Ascending aorta (tissue), 2 donors: ENCODE measurements at regions not wholly inside any gene's neighbourhood (a gene's known extent, or its start where the extent isn't known, plus 50 kb on each side); places are given as distances from the start of the nearest gene placed in this dataset.
"Not testable (repeated sequence)": the region's sequence is repeated elsewhere in the genome, so short reads cannot be mapped to it uniquely, and the experiment has no call there.

Experiments
- DNase-seq, 2 donors: peaks; one replicate each; pipeline ENCODE4 v3.0.0-alpha.2; 2019; ENCODE audit warnings: low spot score in 2 of 2
- H3K27ac ChIP-seq, 2 donors: fragments of 200-600 bp; sonication (generic); one replicate each; pipeline ENCODE4 v1.5.1; 2016 to 2017; ENCODE audit warnings: mild to moderate bottlenecking in 1 of 2
- H3K27me3 ChIP-seq: fragments of 200-600 bp; sonication (generic); one replicate; pipeline ENCODE4 v1.5.1; 2017
- H3K36me3 ChIP-seq, 2 donors: fragments of 200-600 bp; sonication (generic); one replicate each; pipeline ENCODE4 v1.5.1; 2016
- H3K4me1 ChIP-seq, 2 donors: fragments of 200-600 bp; sonication (generic); one replicate each; pipeline ENCODE4 v1.5.1; 2016 to 2017; ENCODE audit warnings: mild to moderate bottlenecking in 1 of 2
- H3K4me3 ChIP-seq, 2 donors: fragments of 200-600 bp; sonication (generic); one replicate each; pipeline ENCODE4 v1.5.1; 2016 to 2017; ENCODE audit warnings: mild to moderate bottlenecking in 1 of 2
- H3K9me3 ChIP-seq, 2 donors: fragments of 200-600 bp; sonication (generic); one replicate each; pipeline ENCODE4 v1.5.1; 2016
- intact Hi-C: fragments of 100-400 bp; cut with DNase I; formaldehyde crosslinking; loops from one replicate; pipeline ENCODE4 v1.15.1; 2023
- TF ChIP-seq, protein P1 (sequence below), 3 experiments: fragments of 200-600 bp in 2 of 3; fragments of 450-650 bp in 1 of 3; sonication (generic) in 2 of 3; IDR thresholded peaks; one replicate each; pipeline ENCODE4 v1.5.1; 2016 to 2019; ENCODE audit warnings: antibody characterized with exemption in 3 of 3, mild to moderate bottlenecking in 1 of 3, moderate library complexity in 1 of 3

DNA sequence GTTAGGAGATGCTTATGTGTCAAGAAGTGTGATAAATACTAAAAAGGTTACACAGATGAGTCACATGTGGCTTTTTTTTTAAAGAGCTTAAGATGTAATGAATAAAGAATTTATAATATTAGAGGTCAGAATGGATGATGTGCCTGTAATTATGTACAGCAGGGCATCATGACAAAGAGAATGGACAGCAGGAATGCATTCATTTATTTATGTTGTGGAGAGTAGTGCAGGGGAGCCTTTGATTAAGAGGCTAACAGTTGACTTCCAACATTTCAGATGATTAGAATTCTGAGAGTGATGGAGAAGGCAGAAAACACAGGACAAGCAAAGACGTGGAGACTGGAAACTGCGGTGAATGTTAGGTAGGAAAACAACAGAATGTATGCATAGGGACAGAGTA lies 691.4 kb upstream of the POM121L12 start:
- Histone ChIP-seq H3K27me3 (no peaks in the 10 kb centered on the region), H3K4me1 (no peaks in the 10 kb centered on the region), H3K4me3 (no peak overlapping the region), H3K36me3 (no peaks in the 10 kb centered on the region), H3K27ac (no peak overlapping the region), H3K9me3 (no peaks in the 10 kb centered on the region)
- no peak for DNase-seq
- TF ChIP-seq, protein P1, sequence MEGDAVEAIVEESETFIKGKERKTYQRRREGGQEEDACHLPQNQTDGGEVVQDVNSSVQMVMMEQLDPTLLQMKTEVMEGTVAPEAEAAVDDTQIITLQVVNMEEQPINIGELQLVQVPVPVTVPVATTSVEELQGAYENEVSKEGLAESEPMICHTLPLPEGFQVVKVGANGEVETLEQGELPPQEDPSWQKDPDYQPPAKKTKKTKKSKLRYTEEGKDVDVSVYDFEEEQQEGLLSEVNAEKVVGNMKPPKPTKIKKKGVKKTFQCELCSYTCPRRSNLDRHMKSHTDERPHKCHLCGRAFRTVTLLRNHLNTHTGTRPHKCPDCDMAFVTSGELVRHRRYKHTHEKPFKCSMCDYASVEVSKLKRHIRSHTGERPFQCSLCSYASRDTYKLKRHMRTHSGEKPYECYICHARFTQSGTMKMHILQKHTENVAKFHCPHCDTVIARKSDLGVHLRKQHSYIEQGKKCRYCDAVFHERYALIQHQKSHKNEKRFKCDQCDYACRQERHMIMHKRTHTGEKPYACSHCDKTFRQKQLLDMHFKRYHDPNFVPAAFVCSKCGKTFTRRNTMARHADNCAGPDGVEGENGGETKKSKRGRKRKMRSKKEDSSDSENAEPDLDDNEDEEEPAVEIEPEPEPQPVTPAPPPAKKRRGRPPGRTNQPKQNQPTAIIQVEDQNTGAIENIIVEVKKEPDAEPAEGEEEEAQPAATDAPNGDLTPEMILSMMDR (IDR thresholded peaks at IDR 0.05) = no peak
- intact Hi-C loops = no loop called here

DNA sequence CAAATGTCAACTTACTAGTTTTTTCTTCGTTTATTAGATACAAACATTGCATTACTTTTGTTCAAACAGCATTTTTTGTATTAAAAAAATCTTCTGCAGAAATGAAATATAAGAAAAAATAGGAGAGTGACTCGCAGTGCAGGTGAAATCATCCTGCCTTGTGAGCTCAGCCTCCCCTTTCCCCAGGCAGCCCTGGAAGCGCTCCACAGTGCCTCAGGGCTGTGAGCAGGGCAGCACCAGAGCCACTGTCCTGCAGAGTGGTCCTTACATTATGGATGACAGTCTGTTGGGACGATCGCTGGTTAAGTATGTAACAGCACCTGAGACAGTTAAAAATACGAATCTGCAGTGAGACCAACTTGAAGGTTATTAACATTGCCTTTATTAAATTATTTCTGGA lies 695.4 kb upstream of the POM121L12 start:
- no peak for DNase-seq
- no peaks in the 10 kb centered on the region for H3K9me3 ChIP-seq
- no peaks in the 10 kb centered on the region for H3K4me1 ChIP-seq
- H3K36me3 ChIP-seq = no peaks in the 10 kb centered on the region
- no peak overlapping the region for H3K27ac ChIP-seq
- H3K4me3 ChIP-seq = no peak overlapping the region
- H3K27me3 ChIP-seq = no peaks in the 10 kb centered on the region
- intact Hi-C loops = no loop called here
- TF ChIP-seq, protein P1 (IDR thresholded peaks at IDR 0.05) = no peak

DNA sequence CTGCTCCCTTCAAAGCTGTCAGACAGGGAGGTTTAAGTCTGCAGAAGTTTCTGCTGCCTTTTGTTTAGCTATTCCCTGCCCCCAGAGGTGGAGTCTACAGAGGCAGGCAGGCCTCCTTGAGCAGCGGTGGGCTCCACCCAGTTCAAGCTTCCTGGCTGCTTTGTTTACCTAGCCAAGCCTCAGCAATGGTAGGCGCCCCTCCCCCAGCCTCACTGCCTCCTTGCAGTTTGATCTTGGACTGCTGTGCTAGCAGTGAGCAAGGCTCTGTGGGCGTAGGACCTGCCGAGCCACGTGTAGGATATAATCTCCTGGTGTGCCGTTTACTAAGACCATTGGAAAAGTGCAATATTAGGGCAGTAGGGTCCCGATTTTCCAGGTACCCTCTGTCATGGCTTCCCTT lies 707.1 kb upstream of the POM121L12 start:
- H3K27me3 ChIP-seq, H3K36me3 ChIP-seq, H3K4me3 ChIP-seq, intact Hi-C loops, H3K27ac ChIP-seq, H3K4me1 ChIP-seq, H3K9me3 ChIP-seq, DNase-seq: not testable (repeated sequence)

DNA sequence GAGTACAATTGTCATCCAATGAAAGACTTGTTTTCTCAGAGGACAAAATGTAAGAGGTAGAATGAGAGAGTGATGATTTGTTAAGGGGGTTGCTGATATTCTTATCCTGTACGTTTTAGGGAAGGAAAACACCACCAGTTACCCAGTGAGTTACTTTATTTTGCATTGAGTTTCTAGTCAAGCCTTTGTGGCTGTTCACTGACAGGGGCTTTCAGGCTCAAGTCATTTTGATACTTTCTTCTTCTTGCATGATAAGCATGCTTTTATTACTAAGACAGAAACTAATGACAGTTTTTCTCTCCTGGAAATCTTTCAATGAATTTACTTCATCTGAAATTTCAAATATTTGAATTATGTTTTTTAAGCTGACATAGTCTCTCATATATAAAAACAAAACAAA lies 710.2 kb upstream of the POM121L12 start:
- Histone ChIP-seq H3K9me3 (no peaks in the 10 kb centered on the region), H3K36me3 (no peaks in the 10 kb centered on the region), H3K4me3 (no peak overlapping the region), H3K27ac (no peak overlapping the region), H3K4me1 (no peaks in the 10 kb centered on the region), H3K27me3 (no peaks in the 10 kb centered on the region)
- no peak for DNase-seq
- intact Hi-C loops = no loop called here
- TF ChIP-seq, protein P1 (IDR thresholded peaks at IDR 0.05) = no peak

DNA sequence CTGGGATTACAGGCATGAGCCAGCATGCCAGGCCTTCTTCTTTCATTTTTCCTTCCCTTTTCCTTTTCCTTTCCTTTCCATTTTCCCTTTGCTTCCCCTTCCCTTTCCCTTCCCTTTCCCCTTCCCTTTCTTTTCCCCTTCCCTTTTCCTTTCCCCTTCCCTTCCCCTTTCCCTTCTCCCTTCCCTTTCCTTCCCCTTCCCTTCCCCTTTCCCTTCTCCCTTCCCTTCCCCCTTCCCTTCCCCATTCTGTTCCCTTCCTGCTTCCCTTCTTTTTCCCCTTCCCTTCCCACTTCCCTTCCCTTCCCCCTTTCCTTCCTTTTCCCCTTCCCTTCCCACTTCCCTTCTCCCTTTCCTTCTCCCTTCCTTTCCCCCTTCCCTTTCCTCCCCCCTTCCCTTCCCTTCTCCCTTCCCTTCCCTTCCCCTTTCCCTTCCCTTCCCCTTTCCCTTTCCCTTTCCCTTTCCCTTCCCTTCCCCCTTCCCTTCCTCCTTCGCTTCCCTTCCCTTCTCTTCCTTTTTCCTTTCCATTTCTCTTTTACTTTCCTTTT lies 712.2 kb upstream of the POM121L12 start:
- no peaks in the 10 kb centered on the region for H3K36me3 ChIP-seq
- TF ChIP-seq, protein P1 (IDR thresholded peaks at IDR 0.05) = no peak
- DNase-seq = no peak
- H3K4me1 ChIP-seq = no peaks in the 10 kb centered on the region
- no peaks in the 10 kb centered on the region for H3K9me3 ChIP-seq
- no peaks in the 10 kb centered on the region for H3K27me3 ChIP-seq
- H3K4me3 ChIP-seq = no peak overlapping the region
- no peak overlapping the region for H3K27ac ChIP-seq
- intact Hi-C loops = no loop called here

DNA sequence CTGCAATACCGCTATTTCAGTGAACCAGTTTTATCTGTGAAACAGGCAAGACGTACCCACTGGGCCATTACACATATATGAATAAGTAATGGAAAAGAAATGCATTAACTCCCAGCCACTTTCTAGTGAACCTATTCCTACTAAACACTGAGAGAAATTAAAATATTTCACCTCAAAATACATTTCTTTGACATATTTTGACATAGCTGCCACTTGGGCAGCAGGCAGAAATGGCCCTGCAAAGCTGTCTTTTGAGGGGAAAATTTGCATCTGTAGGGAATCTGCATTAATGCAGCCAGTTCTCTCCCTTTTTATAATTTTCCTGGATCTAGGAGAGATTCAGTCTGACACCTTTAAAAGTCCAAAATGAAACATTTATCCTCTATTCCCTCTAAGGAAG lies 714.8 kb upstream of the POM121L12 start:
- no peak for DNase-seq
- H3K4me3 ChIP-seq = no peak overlapping the region
- H3K27me3 ChIP-seq = no peaks in the 10 kb centered on the region
- TF ChIP-seq, protein P1 (IDR thresholded peaks at IDR 0.05) = no peak
- no peak overlapping the region for H3K27ac ChIP-seq
- no peaks in the 10 kb centered on the region for H3K4me1 ChIP-seq
- H3K36me3 ChIP-seq = no peaks in the 10 kb centered on the region
- intact Hi-C loops = no loop called here
- H3K9me3 ChIP-seq = no peaks in the 10 kb centered on the region
